Liver (tissue), 8 donors: ENCODE measurements at regions not wholly inside any gene's neighbourhood (a gene's known extent, or its start where the extent isn't known, plus 50 kb on each side); places are given as distances from the start of the nearest gene placed in this dataset.

Experiments
- DNase-seq: peaks from one replicate; pipeline ENCODE4 v3.0.0-alpha.2; 2017; ENCODE audit warnings: low spot score
- H3K27ac ChIP-seq, 2 donors: one replicate each; pipeline ENCODE4 v1.7.0; 2013; ENCODE audit warnings: inconsistent platforms in 2 of 2, low read length in 2 of 2, control low read depth in 1 of 2, low read depth in 1 of 2, mild to moderate bottlenecking in 1 of 2
- H3K27me3 ChIP-seq, 4 donors: one replicate each; pipeline versions ENCODE4 v1.6.1 to v1.7.0; 2013; ENCODE audit warnings: low read length in 3 of 4, inconsistent platforms in 1 of 4, mild to moderate bottlenecking in 1 of 4, moderate library complexity in 1 of 4; ENCODE audit not compliant: control insufficient read depth in 4 of 4, insufficient read depth in 4 of 4
- H3K36me3 ChIP-seq, 4 donors: one replicate each; pipeline versions ENCODE4 v1.6.1 to v1.7.0; 2013; ENCODE audit warnings: low read length in 3 of 4, mild to moderate bottlenecking in 3 of 4, low read depth in 1 of 4, moderate library complexity in 1 of 4; ENCODE audit not compliant: control insufficient read depth in 4 of 4, insufficient read depth in 3 of 4
- H3K4me1 ChIP-seq, 4 donors: one replicate each; pipeline versions ENCODE4 v1.6.1 to v1.7.0; 2013; ENCODE audit warnings: low read length in 3 of 4, mild to moderate bottlenecking in 3 of 4, moderate library complexity in 1 of 4; ENCODE audit not compliant: control insufficient read depth in 4 of 4, insufficient read depth in 4 of 4
- H3K4me3 ChIP-seq, 3 donors: one replicate each; pipeline versions ENCODE4 v1.6.1 to v1.7.0; 2013; ENCODE audit warnings: low read length in 3 of 3, control low read depth in 1 of 3, low read depth in 1 of 3, mild to moderate bottlenecking in 1 of 3
- H3K9ac ChIP-seq, 2 donors: one replicate each; pipeline ENCODE4 v1.7.0; 2013; ENCODE audit warnings: low read length in 2 of 2, mild to moderate bottlenecking in 2 of 2, moderate library complexity in 2 of 2, control low read depth in 1 of 2, low read depth in 1 of 2
- H3K9me3 ChIP-seq, 4 donors: one replicate each; pipeline versions ENCODE4 v1.6.1 to v1.7.0; 2013; ENCODE audit warnings: low read length in 3 of 4; ENCODE audit not compliant: control insufficient read depth in 4 of 4
- EGR1 ChIP-seq, 2 donors: IDR thresholded peaks; 2 replicates each; pipeline ENCODE4 v1.6.1; 2016 to 2018; ENCODE audit warnings: antibody characterized with exemption in 2 of 2, low read depth in 2 of 2
- FOXA1 ChIP-seq: IDR thresholded peaks from 2 replicates; pipeline ENCODE4 v1.6.1; 2016; ENCODE audit warnings: antibody characterized with exemption
- HNF4A ChIP-seq, 2 donors: conservative IDR thresholded peaks; 2 replicates each; pipeline ENCODE4 v1.6.1; 2016; ENCODE audit warnings: antibody characterized with exemption in 2 of 2, mild to moderate bottlenecking in 2 of 2
- RXRA ChIP-seq, 2 donors: IDR thresholded peaks; 2 replicates each; pipeline ENCODE4 v1.6.1; 2017 to 2018; ENCODE audit warnings: antibody characterized with exemption in 2 of 2, mild to moderate bottlenecking in 1 of 2
- SP1 ChIP-seq: IDR thresholded peaks from 2 replicates; pipeline ENCODE4 v1.6.1; 2018; ENCODE audit warnings: antibody characterized with exemption, mild to moderate bottlenecking
- TAF1 ChIP-seq: conservative IDR thresholded peaks from 2 replicates; pipeline ENCODE4 v1.6.1; 2016; ENCODE audit warnings: antibody characterized with exemption, mild to moderate bottlenecking
- WGBS: extraction: QIAGEN DNeasy Blood & Tissue Kit; methylation state at CpG from one replicate; pipeline ENCODE4 v1.1.7; 2013; 5-methylcytosine and 5-hydroxymethylcytosine counted together
- TF ChIP-seq, protein P1 (sequence below): IDR thresholded peaks from 2 replicates; pipeline ENCODE4 v1.6.1; 2016; ENCODE audit warnings: antibody characterized with exemption, mild to moderate bottlenecking
- TF ChIP-seq, protein P2 (sequence below): IDR thresholded peaks from 2 replicates; pipeline ENCODE4 v1.6.1; 2016; ENCODE audit warnings: antibody characterized with exemption
- TF ChIP-seq, protein P3 (sequence below): fragments of 150-350 bp; IDR thresholded peaks from 2 replicates; pipeline ENCODE4 v1.5.1; 2017; ENCODE audit warnings: improper control_type of control experiment, low read depth, low read length; ENCODE audit not compliant: missing input control
- donor health status: healthy.
- donor health status: healthy.
- donor health status: healthy.
- donor health status: healthy.
- donor health status: healthy.

DNA sequence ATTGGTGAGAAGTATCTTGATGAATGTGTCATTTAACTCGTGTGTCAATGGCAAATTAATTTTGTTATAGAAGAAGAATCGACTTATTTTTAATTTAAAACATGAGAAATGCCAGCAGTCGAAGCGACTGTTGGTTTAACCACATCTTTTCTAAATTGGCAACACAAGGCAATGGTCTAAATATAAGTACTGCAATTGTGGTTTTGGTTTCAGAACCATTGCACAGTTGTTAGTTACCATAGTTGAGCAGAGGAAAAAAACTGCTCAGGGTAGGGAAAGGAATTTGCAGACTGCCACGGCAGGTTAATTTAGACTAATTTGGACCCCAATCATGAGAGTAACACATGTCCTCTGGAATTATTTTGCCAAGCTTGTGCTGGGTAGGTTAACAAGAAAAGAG is 185.6 kb upstream of the RUNX1 start (continued):
- TF ChIP-seq, protein P1, sequence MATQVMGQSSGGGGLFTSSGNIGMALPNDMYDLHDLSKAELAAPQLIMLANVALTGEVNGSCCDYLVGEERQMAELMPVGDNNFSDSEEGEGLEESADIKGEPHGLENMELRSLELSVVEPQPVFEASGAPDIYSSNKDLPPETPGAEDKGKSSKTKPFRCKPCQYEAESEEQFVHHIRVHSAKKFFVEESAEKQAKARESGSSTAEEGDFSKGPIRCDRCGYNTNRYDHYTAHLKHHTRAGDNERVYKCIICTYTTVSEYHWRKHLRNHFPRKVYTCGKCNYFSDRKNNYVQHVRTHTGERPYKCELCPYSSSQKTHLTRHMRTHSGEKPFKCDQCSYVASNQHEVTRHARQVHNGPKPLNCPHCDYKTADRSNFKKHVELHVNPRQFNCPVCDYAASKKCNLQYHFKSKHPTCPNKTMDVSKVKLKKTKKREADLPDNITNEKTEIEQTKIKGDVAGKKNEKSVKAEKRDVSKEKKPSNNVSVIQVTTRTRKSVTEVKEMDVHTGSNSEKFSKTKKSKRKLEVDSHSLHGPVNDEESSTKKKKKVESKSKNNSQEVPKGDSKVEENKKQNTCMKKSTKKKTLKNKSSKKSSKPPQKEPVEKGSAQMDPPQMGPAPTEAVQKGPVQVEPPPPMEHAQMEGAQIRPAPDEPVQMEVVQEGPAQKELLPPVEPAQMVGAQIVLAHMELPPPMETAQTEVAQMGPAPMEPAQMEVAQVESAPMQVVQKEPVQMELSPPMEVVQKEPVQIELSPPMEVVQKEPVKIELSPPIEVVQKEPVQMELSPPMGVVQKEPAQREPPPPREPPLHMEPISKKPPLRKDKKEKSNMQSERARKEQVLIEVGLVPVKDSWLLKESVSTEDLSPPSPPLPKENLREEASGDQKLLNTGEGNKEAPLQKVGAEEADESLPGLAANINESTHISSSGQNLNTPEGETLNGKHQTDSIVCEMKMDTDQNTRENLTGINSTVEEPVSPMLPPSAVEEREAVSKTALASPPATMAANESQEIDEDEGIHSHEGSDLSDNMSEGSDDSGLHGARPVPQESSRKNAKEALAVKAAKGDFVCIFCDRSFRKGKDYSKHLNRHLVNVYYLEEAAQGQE: no peak
- TF ChIP-seq, protein P2, sequence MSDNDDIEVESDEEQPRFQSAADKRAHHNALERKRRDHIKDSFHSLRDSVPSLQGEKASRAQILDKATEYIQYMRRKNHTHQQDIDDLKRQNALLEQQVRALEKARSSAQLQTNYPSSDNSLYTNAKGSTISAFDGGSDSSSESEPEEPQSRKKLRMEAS: no peak
- no peak for TF ChIP-seq RXRA (IDR thresholded peaks at IDR 0.05)

DNA sequence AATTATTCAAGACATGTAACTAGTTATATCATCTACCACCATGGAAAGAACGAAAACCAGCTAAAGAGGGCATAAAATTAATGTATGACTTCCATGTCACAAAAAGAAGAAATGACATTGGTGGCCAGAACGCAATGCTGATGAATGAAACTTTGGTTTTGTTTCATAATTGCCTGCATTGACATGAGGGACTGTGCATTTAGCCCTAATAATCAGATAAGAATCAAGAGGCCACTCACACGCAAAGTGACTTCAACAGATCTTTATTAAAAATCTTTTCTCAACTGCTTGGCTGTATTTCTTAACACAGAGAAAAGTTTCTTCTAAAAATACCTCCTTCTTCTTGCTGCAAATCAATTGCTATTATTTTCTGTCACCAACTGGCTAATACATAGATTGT is 184.7 kb upstream of the RUNX1 start:
- DNase-seq: no peak
- H3K4me3 ChIP-seq: no peak overlapping the region
- H3K9ac ChIP-seq: no peak overlapping the region
- no peaks in the 10 kb centered on the region for H3K4me1 ChIP-seq
- H3K27ac ChIP-seq: no peak overlapping the region
- no peaks in the 10 kb centered on the region for H3K27me3 ChIP-seq
- H3K9me3 ChIP-seq: no peaks in the 10 kb centered on the region
- 95% methylated on average over 3 of the region's 3 CpGs for WGBS
- H3K36me3 ChIP-seq: no peaks in the 10 kb centered on the region
- no peak for TF ChIP-seq HNF4A (conservative IDR thresholded peaks at IDR 0.05)
- TF ChIP-seq FOXA1: no peak
- no peak for TF ChIP-seq SP1
- no peak for TF ChIP-seq RXRA (IDR thresholded peaks at IDR 0.05)
- TF ChIP-seq, protein P3, sequence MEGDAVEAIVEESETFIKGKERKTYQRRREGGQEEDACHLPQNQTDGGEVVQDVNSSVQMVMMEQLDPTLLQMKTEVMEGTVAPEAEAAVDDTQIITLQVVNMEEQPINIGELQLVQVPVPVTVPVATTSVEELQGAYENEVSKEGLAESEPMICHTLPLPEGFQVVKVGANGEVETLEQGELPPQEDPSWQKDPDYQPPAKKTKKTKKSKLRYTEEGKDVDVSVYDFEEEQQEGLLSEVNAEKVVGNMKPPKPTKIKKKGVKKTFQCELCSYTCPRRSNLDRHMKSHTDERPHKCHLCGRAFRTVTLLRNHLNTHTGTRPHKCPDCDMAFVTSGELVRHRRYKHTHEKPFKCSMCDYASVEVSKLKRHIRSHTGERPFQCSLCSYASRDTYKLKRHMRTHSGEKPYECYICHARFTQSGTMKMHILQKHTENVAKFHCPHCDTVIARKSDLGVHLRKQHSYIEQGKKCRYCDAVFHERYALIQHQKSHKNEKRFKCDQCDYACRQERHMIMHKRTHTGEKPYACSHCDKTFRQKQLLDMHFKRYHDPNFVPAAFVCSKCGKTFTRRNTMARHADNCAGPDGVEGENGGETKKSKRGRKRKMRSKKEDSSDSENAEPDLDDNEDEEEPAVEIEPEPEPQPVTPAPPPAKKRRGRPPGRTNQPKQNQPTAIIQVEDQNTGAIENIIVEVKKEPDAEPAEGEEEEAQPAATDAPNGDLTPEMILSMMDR: no peak
- TF ChIP-seq, protein P1: no peak
- TF ChIP-seq, protein P2: no peak
- no peak for TF ChIP-seq EGR1 (IDR thresholded peaks at IDR 0.05; ENCODE audit: low read depth in 2 of 2)
- TF ChIP-seq TAF1: no peak
